HCT116 (cell line): ENCODE measurements at regions not wholly inside any gene's neighbourhood (a gene's known extent, or its start where the extent isn't known, plus 50 kb on each side); places are given as distances from the start of the nearest gene placed in this dataset.

ENCODE experiments used
- ATAC-seq: fragments of 200-7000 bp; cut with Tn5 transposase; 2 replicates; pipeline ENCODE4 v1.9.1; 2020; ENCODE audit warnings: mild to moderate bottlenecking, moderate library complexity
- BruUV-seq: library from RNA; stranded (reverse); fragments of 400-500 nt; replicated peaks from 2 replicates; lab custom pipeline; 2021; lab: Mats Ljungman, UMichigan
- CTCF ChIA-PET: fragments of 300-600 bp; sonication (Branson Sonifier 250); formaldehyde crosslinking; loops from one replicate; lab custom pipeline; 2021; ENCODE audit warnings: antibody characterized with exemption; lab: Charles Lee
- POLR2A ChIA-PET: fragments of 300-600, 350-600 bp; sonication (Branson Sonifier 250); formaldehyde crosslinking; loops from one replicate; lab custom pipeline; 2021; ENCODE audit warnings: antibody characterized with exemption; lab: Charles Lee
- RAD21 ChIA-PET, 2 experiments: fragments of 300-600 bp; sonication (Branson Sonifier 250); formaldehyde crosslinking; loops; one replicate each; lab custom pipeline; 2023; ENCODE audit warnings: low total read pairs in 2 of 2; ENCODE audit not compliant: uncharacterized antibody in 2 of 2, unreplicated experiment in 2 of 2, low non-redundant PET in 1 of 2; lab: Charles Lee
- DNase-seq: peaks from one replicate; pipeline ENCODE4 v3.0.0-alpha.2; 2010; ENCODE audit warnings: low read depth, low spot score
- H2AFZ ChIP-seq: fragments of 200-600 bp; shearing (Covaris generic), sonication (generic); 2 replicates; pipeline ENCODE4 v1.6.1; 2017; ENCODE audit warnings: low read depth, mixed run types, mixed read lengths, antibody characterized with exemption, low read length; ENCODE audit not compliant: poor library complexity, severe bottlenecking
- H3K27ac ChIP-seq: 2 replicates; pipeline ENCODE4 v1.5.1; 2012; ENCODE audit warnings: low read depth, low read length
- H3K27me3 ChIP-seq: fragments of 200-600 bp; sonication (generic); 2 replicates; pipeline ENCODE4 v1.6.1; 2016; ENCODE audit warnings: mixed run types, low read length, mixed read lengths; ENCODE audit not compliant: insufficient read depth
- H3K36me3 ChIP-seq, 2 experiments: fragments of 200-500 bp in 1 of 2; fragments of 200-600 bp in 1 of 2; sonication (Bioruptor generic) in 1 of 2; sonication (generic) in 1 of 2; 2 replicates each; pipeline versions ENCODE4 v1.5.1 to v1.6.1; 2014 to 2016; ENCODE audit warnings: low read length in 2 of 2, inconsistent platforms in 1 of 2, mixed read lengths in 1 of 2, mixed run types in 1 of 2; ENCODE audit not compliant: insufficient read depth in 2 of 2, control insufficient read depth in 1 of 2
- H3K4me1 ChIP-seq, 2 experiments: fragments of 200-600 bp in 1 of 2; sonication (generic) in 1 of 2; 2 replicates each; pipeline versions ENCODE4 v1.5.1 to v1.6.1; 2012 to 2017; ENCODE audit warnings: low read length in 2 of 2, inconsistent platforms in 1 of 2, mild to moderate bottlenecking in 1 of 2, mixed read lengths in 1 of 2, mixed run types in 1 of 2, moderate library complexity in 1 of 2; ENCODE audit not compliant: insufficient read depth in 2 of 2, control insufficient read depth in 1 of 2
- H3K4me2 ChIP-seq: fragments of 200-600 bp; sonication (generic); 2 replicates; pipeline ENCODE4 v1.6.1; 2017; ENCODE audit warnings: mixed run types, low read length, mixed read lengths
- H3K4me3 ChIP-seq, 2 experiments: fragments of 200-600 bp in 1 of 2; sonication (generic) in 1 of 2; replicated peaks in 1 of 2; 2 replicates each; pipeline ENCODE4 v1.5.1; 2011 to 2016; ENCODE audit warnings: low read length in 2 of 2, control low read depth in 1 of 2, low read depth in 1 of 2, mild to moderate bottlenecking in 1 of 2, mixed read lengths in 1 of 2, mixed run types in 1 of 2
- H3K79me2 ChIP-seq: fragments of 200-600 bp; sonication (generic); 2 replicates; pipeline ENCODE4 v1.6.1; 2017; ENCODE audit warnings: mild to moderate bottlenecking, mixed run types, low read length, moderate library complexity, mixed read lengths; ENCODE audit not compliant: insufficient read depth
- H3K9ac ChIP-seq: fragments of 200-600 bp; sonication (generic); 2 replicates; pipeline ENCODE4 v1.6.1; 2016; ENCODE audit warnings: low read length, mixed read lengths
- H3K9me2 ChIP-seq: fragments of 200-600 bp; sonication (generic), shearing (Covaris generic); 2 replicates; pipeline ENCODE4 v1.6.1; 2017; ENCODE audit warnings: mixed run types, mild to moderate bottlenecking, moderate library complexity; ENCODE audit not compliant: insufficient read depth
- H3K9me3 ChIP-seq, 2 experiments: fragments of 200-500 bp in 1 of 2; fragments of 200-600 bp in 1 of 2; sonication (Bioruptor generic) in 1 of 2; sonication (generic) in 1 of 2; 2 replicates each; pipeline ENCODE4 v1.6.1; 2014 to 2017; ENCODE audit warnings: low read length in 2 of 2, mixed read lengths in 2 of 2, inconsistent platforms in 1 of 2, low read depth in 1 of 2, mild to moderate bottlenecking in 1 of 2, mixed run types in 1 of 2, moderate library complexity in 1 of 2; ENCODE audit not compliant: control insufficient read depth in 1 of 2, insufficient read depth in 1 of 2
- H4K20me1 ChIP-seq: fragments of 200-600 bp; sonication (generic), shearing (Covaris generic); 2 replicates; pipeline ENCODE4 v1.6.1; 2017; ENCODE audit warnings: mixed run types, mild to moderate bottlenecking, moderate library complexity; ENCODE audit not compliant: insufficient read depth
- CBX3 ChIP-seq: IDR thresholded peaks from 2 replicates; pipeline ENCODE4 v1.6.1; 2012; ENCODE audit warnings: low read depth
- CEBPB ChIP-seq: IDR thresholded peaks from 2 replicates; pipeline ENCODE4 v1.6.1; 2012; ENCODE audit warnings: low read depth
- CTCF ChIP-seq, 3 experiments: fragments of 200-600 bp in 1 of 3; sonication (generic) in 1 of 3; IDR thresholded peaks in 2 of 3; conservative IDR thresholded peaks in 1 of 3; 2 replicates each; pipeline ENCODE4 v1.5.1; 2012 to 2017; ENCODE audit warnings: low read depth in 2 of 3, low read length in 2 of 3, antibody characterized with exemption in 1 of 3, borderline replicate concordance in 1 of 3, control low read depth in 1 of 3, mild to moderate bottlenecking in 1 of 3, mixed read lengths in 1 of 3, mixed run types in 1 of 3, moderate library complexity in 1 of 3; ENCODE audit not compliant: insufficient read depth in 1 of 3
- EGR1 ChIP-seq: IDR thresholded peaks from 2 replicates; pipeline ENCODE4 v1.6.1; 2012; ENCODE audit warnings: low read depth
- ELF1 ChIP-seq: IDR thresholded peaks from 2 replicates; pipeline ENCODE4 v1.6.1; 2012; ENCODE audit warnings: low read depth, borderline replicate concordance
- EZH2 ChIP-seq: fragments of 200-600 bp; sonication (generic); IDR thresholded peaks from 2 replicates; pipeline ENCODE4 v1.6.1; 2017; ENCODE audit warnings: antibody characterized with exemption, mixed run types
- FOSL1 ChIP-seq: IDR thresholded peaks from 2 replicates; pipeline ENCODE4 v1.6.1; 2012; ENCODE audit warnings: low read depth
- MAX ChIP-seq: IDR thresholded peaks from 2 replicates; pipeline ENCODE4 v1.6.1; 2012
- POLR2A ChIP-seq: IDR thresholded peaks from 2 replicates; pipeline ENCODE4 v1.7.0; 2011; ENCODE audit warnings: borderline replicate concordance; ENCODE audit not compliant: insufficient read depth, insufficient read length; ENCODE audit errors: extremely low read depth
- POLR2AphosphoS5 ChIP-seq: IDR thresholded peaks from 2 replicates; pipeline ENCODE4 v1.6.1; 2011; ENCODE audit warnings: mild to moderate bottlenecking, low read depth, low read length, moderate library complexity
- RAD21 ChIP-seq: IDR thresholded peaks from 2 replicates; pipeline ENCODE4 v1.6.1; 2012; ENCODE audit warnings: low read depth, mild to moderate bottlenecking
- REST ChIP-seq: IDR thresholded peaks from 2 replicates; pipeline ENCODE4 v1.6.1; 2012; ENCODE audit warnings: low read depth
- SIN3A ChIP-seq: IDR thresholded peaks from 2 replicates; pipeline ENCODE4 v1.6.1; 2012; ENCODE audit warnings: low read depth
- SRF ChIP-seq: IDR thresholded peaks from 2 replicates; pipeline ENCODE4 v1.6.1; 2012; ENCODE audit warnings: low read depth
- TCF7L2 ChIP-seq: IDR thresholded peaks from 2 replicates; pipeline ENCODE4 v1.7.0; 2011; ENCODE audit warnings: borderline replicate concordance, inconsistent platforms; ENCODE audit not compliant: insufficient read depth, insufficient read length; ENCODE audit errors: extremely low read depth
- YY1 ChIP-seq: IDR thresholded peaks from 2 replicates; pipeline ENCODE4 v1.6.1; 2011; ENCODE audit warnings: low read length, low read depth, moderate library complexity, mild to moderate bottlenecking; ENCODE audit not compliant: insufficient replicate concordance; ENCODE audit errors: extremely low read depth
- ZBTB33 ChIP-seq: IDR thresholded peaks from 2 replicates; pipeline ENCODE4 v1.6.1; 2011; ENCODE audit warnings: mild to moderate bottlenecking, low read length, moderate library complexity; ENCODE audit not compliant: insufficient replicate concordance; ENCODE audit errors: extremely low read depth
- ZFX ChIP-seq: fragments of 450-650 bp; IDR thresholded peaks from 2 replicates; pipeline ENCODE4 v1.6.1; 2017
- intact Hi-C: fragments of 100-400 bp; cut with micrococcal nuclease; formaldehyde crosslinking; loops from 2 replicates; pipeline ENCODE4 v1.10.0; 2022

GRCh38 chr14:71185637-71186036 lies 278.4 kb downstream of the PCNX1 start (continued):
- TF ChIP-seq TCF7L2 (no peak), CEBPB (no peak), POLR2AphosphoS5 (no peak), RAD21 (no peak), MAX (no peak), CBX3 (no peak)

- H3K9ac ChIP-seq = no peak overlapping the region
- POLR2A ChIA-PET = no interaction called here
- intact Hi-C loops = no loop called here
- peak overlapping the region; percentile 30 for H3K4me2 ChIP-seq
- no peaks in the 10 kb centered on the region for H3K9me3 ChIP-seq
- ATAC-seq (peak; percentile 71), DNase-seq (no peak)
- H3K4me1 ChIP-seq = peaks cover 8 to 14% of the 10 kb centered on the region in 2 experiments
- no peak overlapping the region for H3K4me3 ChIP-seq
- TF ChIP-seq EZH2 (no peak), SIN3A (no peak), RAD21 (no peak), CEBPB (no peak), YY1 (no peak), SRF (no peak), ZBTB33 (no peak), ELF1 (no peak), CBX3 (no peak), REST (no peak), EGR1 (no peak), CTCF (IDR thresholded peaks at IDR 0.05 in 2 of 3, conservative IDR thresholded peaks at IDR 0.05 in 1 of 3; ENCODE audit: borderline replicate concordance in 1 of 3, insufficient read depth in 1 of 3, low read depth in 2 of 3, low read length in 2 of 3) (no peak), FOSL1 (no peak), ZFX (no peak), POLR2A (no peak)
- peak overlapping the region; percentile 17 for H2AFZ ChIP-seq
- H3K27me3 ChIP-seq = no peaks in the 10 kb centered on the region
- CTCF ChIA-PET = interaction anchor here (0.7 kb wide), 1 partner anchor 15 kb away, joined by 3 read pairs; no protein-coding TSS in a partner anchor
- RAD21 ChIA-PET = no interaction called here
- no TSS peak for BruUV-seq
- H3K79me2 ChIP-seq = no peaks in the 10 kb centered on the region
- no peak overlapping the region for H3K27ac ChIP-seq
- no peaks in the 10 kb centered on the region for H3K36me3 ChIP-seq
- no peaks in the 10 kb centered on the region for H4K20me1 ChIP-seq
- H3K9me2 ChIP-seq = no peaks in the 10 kb centered on the region
Observed at GRCh38 chr14:71187633-71188356, 280.5 kb downstream of the PCNX1 start.
